ENCODE measurements at regions not wholly inside any gene's neighbourhood (a gene's known extent, or its start where the extent isn't known, plus 50 kb on each side); places are given as distances from the start of the nearest gene placed in this dataset.

DNA sequence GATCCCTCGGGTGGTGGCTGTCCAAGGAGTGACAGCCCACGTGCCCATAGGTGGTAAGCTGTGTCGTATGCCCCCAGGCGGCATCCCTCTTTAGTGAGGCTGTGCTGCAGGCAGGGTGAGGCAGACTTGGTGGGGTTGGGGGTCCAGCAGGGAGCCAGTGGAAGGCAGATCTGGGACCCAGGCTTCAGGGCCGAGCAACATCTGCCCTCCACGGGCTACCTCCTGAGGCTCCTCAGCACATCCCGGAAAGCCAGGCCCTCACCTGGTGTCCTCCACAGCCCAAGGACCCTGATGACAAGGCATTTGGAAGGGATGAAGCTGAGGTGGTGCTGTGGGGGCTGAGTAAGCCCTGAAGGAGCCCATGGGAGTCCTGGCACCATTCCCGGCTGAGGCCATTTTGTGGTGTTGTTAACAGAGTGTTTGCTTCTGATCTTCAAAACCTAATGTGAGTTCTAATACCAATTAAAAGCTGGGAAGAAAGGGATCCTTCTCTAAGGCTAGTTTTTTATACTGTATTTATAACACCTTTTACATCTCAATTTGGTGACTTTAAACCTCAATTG lies 295.8 kb upstream of the IRX2 start:
- no peak for DNase-seq (ENCODE audit: low spot score)

DNA sequence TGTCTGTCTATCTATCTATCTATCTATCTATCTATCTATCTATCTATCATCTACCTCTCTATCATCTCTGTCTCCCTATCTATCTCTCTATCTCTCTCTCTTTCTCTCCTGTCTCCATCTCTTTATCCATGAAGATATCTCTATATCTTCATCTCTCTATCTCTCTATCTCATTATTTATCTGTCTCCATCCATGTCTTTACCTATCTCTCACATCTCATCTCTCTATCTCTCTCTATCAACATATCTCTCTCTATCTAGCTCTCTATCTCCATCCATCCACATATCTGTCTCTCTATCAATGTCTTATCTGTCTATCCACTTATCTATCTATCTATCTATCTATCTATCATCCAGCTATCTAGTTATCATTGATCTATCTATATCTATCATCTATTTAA lies 292.1 kb upstream of the IRX2 start:
- DNase-seq (ENCODE audit: low spot score): no peak

DNA sequence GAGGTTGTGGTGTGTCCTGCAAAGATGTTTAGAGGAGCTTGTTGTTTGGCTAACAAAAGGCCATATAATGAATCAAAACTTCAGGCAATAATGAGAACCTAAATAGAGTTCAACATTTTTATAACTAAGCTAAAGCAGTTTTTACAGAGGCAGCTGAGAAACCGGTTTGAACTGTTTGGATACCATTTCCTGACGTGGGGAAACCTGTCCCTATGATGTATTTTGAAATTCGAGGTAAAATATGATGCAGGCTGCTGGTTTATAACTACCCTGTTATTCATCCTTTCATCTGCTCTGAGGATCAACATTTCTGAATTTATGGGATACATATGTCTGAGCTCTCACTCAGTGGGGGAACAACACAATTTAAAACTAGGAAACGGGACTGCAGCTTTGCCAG lies 289.5 kb upstream of the IRX2 start:
- no peak for DNase-seq (ENCODE audit: low spot score)

DNA sequence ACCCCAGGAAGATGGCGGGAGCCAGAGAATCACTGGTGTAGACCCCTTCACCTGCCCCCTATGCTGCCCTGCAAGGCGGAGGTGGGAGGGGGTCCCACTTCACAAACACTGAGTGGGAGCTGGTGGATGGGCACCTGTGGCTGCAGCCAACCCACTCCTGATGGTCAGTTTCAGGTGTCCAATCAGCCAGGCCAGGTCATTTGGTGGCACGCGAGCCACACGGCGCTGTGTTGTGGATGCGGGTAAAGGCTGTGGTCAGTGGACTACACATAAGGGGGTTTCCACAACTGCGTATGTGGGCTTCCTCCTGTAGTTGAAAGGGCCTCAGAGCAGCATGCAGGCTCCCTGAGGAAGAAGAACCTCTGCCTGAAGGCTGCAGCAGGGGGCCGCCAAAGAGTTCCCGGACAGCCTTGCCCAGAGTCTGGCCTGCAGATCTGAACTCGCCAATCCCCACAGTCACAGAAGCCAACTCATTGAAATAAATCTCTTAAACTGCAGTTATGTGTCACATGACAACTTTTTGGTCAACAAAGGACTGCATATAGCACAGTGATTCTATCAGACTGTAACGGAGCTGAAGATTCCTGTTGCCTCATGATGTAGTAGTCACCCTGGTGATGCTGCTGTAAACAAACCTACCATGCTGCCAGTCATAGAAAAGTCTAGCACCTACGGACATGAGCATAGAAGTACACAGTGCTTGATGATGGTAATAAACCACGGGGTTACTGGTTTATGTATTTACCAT lies 284.7 kb upstream of the IRX2 start:
- DNase-seq (ENCODE audit: low spot score): no peak

DNA sequence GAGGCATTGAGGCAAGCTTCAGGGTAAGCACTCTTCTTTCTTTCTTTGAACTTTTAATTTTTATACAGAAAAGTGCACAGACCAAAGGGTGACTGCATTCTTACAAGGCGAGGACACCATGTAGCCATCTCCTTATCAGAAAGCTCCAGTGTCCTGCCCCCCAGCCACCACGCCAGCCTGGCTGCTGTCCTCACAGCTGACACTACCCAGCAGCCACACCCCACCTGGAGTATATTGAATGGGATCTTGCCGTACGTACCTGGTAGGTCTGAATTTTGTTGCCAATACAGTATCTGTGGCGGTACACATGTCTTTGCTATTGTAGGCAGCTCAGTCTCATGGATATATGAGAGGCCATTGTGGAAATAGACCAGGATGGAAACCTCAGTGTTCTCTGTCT lies 284.0 kb upstream of the IRX2 start:
- no peak for DNase-seq (ENCODE audit: low spot score)

DNA sequence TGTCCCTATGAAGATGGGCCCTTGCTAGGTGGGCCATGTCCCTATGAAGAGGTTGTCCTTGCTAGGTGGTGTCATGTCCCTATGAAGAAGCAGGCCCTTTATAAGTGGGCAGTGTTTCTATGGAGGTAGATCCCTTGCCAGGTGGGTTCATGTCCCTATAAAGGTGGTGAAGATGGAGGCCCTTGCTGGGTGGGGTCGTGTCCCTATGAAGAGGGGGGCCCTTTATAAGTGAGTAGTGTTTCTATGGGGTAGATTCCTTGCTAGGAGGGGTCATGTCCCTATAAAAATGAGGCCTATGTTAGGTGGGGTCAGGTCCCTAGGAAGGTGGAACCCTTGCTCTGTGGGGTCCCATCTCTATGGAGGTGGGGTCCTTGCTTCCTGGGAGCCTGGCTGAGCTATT lies 283.4 kb upstream of the IRX2 start:
- no peak for DNase-seq (ENCODE audit: low spot score)

DNA sequence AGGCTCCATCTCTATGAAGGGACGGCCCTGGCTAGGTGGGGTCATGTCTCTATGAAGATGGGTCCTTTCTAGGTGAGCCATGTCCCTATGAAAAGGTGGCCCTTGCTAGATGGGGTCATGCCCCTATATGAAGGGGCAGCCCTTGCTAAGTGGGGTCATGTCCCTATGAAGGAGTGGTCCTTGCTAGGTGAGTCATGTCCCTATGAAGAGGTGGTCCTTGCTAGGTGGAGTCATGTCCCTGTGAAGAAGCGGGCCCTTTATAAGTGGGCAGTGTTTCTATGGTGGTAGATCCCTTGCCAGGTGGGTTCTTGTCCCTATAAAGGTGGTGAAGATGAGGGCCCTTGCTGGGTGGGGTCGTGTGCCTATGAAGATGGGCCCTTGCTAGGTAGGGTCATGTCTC lies 283.0 kb upstream of the IRX2 start:
- DNase-seq (ENCODE audit: low spot score): no peak

DNA sequence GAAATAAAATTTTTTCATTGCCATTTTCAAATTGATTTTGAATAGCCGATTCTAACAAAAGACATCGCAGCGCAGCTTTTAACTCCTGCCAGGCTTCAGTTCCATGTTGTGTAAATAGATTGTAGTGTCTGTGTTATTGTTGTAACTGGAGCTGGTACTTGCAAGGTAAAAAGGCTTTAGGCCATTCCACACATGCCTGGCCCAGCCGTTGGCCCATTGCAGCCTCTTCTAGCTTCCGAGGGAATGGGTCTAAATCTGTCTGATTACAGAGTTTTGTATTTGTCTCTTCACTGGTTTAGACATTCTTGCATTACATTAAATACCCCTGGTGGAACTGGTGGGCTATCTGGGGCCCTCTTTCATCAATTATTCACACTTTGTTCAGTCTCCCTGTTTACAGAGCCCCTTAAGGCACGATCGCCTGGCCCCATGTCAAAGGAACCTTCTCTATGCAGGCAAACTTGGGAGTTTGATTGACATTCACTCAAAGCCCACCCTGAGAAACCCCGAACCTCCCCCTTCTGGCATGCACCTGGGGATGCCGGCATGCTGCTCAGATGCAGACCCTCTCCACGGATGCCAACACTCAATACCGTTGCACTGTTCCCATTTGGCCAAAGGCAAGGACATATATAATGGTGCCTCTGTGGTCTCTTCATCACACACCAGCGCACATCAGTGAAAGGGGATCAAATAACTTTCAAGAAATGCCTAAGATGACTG lies 281.7 kb upstream of the IRX2 start:
- no peak for DNase-seq (ENCODE audit: low spot score)

DNA sequence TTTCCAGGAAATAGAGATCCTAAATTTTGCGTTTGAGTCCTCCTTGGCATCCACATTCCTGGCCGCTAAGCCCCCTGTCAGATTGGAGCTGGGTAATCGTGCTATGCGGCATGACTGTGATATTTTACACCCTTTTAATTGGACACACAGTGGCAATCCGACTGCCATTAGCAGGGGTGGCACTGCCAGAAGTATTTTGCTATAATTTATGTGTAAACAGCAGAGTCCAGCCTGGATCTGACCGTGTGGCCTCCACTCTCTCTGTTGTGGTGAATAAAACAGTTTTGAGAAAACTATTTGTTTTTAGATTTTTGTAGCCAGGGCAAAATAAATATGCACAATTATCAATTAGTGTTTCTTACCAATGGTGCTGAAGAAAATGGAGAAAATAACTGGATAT lies 281.0 kb upstream of the IRX2 start:
- no peak for DNase-seq (ENCODE audit: low spot score)

DNA sequence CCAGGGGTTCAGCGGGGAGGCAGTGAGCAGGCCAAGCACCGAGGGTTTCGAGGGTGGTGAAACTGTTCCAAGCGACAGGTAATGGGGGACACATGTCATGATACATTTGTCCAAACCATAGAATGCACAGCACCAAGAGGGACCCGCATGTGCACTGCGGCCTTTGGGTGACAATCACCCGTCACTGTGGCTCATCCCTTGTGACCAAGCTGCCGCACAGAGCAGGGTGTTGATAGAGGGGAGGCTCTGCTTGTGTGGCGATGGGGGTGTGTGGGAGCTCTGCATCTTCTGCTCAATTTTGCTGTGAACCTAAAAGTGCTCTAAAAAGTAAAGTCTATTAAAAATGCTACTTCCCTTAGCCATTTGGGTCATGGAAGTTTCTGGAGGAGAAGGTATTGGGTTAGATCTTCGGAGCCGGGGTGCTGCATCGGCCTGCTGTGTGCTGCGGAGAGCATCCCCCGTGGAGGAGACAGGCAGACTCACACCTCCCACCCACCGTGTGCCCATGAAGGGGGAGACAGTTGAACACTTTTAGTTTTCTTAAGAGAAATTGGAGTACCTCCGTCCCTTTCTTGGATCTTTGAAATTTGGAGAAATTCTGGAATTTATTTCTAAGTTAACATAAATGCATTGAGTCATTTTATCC lies 280.4 kb upstream of the IRX2 start:
- DNase-seq (ENCODE audit: low spot score): no peak

DNA sequence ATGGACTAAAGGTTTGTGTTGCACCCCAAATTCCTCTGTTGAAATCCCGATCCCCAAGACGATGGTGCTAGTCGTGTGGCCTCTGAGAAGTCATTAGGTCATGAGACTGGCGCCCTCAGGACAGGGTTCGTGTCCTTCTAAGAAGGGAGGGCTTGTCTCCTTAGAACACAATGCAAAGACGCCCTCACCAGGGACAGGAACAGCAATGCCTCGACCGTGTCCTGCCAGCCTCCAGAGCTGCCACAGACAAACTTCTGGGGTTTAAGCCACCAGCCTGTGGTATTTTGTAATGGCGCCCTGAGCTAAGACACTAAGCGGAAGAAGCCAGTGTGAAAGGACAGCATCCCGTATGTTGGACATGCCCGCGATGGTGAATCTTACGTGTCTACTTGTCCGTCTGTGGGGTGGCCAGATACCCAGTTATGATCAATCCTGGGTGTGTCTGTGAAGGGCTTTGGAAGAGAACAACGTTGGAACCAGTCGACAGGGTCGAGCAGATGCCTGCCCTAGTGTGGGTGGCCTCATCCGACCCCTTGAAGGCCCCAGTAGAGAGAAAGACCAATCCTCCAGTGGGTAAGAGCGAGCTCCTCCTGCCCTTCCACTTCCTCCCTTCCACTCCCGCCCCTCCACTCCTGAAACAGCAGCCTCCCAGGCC lies 279.2 kb upstream of the IRX2 start:
- no peak for DNase-seq (ENCODE audit: low spot score)

DNA sequence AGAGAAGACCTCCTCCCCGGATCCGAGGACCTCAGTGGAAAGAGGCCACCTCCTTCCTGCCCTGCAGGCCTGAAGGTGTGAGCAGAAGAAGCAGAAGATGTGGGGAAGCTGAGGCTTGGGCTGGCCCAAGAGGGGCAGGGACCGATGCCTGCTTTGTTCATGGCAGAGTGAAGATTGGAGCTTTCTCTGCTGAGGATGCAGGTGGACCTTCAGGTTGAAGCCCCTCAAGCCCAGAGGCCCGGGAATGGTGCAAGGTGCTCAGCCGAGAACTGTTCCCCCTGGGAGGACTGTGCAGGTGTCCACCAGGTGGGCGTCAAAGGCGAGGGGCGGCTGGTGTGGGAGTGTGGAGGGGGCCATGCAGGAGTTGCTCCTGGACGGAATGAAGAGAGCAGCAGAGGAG lies 277.9 kb upstream of the IRX2 start:
- no peak for DNase-seq (ENCODE audit: low spot score)

DNA sequence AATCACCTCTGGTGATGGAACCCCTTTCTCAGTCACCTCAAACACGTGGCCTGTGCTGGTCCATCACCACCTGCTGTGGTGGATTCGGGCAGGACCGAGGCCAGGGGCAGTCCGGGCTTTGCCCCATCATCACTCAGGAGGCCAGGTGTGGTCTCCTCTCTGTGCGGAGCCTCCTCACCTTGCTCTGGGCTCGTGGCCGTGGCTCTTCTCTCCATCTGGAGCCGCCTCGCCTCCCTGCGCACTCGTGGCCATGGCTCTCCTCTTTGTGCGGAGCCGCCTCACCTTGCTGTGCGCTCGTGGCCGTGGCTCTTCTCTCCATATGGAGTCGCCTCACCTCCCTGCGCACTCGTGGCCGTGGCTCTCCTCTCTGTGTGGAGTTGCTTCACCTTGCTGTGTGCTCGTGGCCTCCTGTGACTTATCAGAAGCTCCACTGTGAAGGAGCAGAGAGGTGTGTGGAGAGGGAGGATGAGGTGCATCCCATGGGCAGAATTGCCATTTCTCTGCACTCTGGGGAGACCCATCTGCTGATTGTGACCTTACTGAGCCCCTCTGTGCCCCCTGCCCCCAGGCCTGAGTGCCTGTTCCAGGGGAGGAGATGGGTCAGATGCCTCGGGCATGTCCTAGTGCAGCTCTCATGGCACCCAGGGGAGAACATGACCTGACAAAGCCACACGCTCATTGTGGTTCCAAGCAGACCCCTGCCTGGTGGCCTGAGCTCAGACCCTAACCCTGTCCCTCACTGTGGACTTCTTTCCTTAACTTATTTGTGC lies 276.6 kb upstream of the IRX2 start:
- no peak for DNase-seq (ENCODE audit: low spot score)

DNA sequence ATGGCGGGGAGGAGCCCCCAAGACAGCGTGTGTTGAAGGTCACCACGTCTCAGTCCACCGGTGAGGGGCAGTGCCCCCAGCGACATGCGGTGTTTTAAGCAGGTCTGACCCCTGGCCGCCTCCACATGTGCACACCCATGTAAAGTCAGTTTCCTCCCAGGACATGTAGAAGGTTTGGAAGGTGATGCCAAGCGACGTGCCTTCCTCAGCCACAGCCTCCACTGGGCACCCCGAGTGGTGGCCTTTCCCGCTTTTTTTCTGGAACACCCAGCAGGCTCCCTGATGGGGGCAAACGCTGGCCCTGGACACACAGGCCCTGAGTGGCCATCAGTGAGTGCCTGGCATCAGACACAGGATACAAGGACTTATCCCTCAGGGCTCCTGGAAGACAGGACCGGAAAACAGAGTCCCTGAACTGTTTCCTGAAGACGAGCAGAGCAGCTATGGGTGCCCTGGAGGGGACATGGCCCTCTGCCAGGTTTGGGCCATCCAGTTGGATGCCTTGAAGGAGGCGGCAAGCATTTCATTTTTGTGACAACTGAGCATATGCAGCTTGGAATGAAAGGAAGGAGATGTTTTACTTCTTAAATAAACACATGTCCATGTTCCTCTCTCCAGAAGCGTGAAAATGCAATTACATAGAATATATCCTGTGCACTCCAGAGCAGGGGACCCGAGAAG lies 275.8 kb upstream of the IRX2 start:
- no peak for DNase-seq (ENCODE audit: low spot score)

DNA sequence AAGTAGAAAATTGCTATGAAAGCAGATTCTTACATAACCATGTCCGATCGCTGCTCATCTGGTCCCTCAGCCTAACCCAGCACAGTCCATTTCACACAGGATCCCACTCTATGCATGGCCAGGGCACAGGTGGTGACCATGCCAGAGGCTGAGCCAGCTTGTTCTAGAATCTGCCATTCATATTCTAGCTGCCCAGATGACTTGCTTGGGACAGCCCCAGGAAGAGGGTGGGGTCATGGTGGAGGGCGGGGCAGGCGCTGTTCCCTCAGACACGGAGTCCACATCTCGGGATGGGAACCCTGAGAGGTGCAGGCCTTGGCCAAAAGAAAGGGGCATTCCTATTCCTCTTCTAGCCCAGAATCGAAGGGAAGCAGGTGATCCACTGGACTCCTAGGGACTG lies 275.2 kb upstream of the IRX2 start:
- no peak for DNase-seq (ENCODE audit: low spot score)

DNA sequence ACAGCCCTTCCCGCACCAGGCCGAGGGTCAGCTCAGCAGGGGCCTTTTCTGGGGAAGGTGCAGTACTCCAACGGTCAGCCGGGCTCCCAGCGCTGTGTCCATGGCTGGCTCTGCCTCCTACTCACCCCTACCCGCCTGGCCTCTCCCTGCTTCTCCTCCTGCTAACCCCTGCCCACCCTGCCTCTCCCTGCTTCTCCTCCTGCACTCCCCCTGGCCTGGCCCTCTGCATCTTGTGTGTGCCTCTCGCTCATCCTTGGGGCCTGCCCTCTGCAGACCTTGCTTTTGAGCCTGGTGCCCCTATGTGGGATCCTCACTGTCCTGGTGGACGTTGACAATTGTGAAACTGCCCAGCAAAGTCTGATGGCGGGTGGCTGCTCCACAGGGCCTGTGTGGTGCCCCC lies 274.6 kb upstream of the IRX2 start:
- no peak for DNase-seq (ENCODE audit: low spot score)

DNA sequence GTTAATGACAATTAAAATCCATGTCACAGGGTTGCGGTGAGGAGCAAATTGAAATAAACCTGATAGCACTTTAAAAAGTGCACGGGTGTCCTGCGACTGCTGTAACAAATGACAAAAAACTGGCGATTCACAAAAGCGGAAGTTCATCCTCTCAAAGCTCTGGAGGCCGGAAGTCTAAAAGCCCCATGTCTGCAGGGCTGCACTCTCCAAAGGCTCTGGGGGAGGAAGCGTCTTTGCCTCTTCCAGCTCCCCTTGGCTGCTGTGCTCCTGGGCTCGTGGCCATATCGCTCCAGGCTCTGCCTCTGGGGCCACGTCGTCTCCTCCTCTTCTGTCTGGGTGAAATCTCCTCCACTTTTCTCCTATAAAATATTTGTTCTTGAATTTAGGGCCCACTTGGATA lies 273.9 kb upstream of the IRX2 start:
- DNase-seq (ENCODE audit: low spot score): no peak

DNA sequence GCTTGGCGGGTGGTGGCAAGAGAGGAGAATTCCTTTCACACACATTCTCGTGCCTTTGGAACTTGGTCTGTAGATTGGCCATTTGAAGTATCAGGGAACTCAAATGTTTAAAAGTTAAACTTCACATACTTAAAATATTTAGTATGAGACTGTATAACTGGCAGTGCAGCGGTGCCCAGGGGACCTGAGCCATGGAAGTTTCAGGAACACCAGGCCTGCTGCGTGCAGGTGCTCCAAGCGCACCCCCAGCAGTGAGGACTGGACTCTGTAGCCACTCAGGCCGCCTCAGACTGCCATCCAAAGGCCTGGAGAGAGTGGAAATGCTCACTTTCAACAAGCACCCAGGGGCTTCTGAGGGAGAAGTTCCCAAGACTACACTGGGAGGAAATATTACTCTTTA lies 273.5 kb upstream of the IRX2 start:
- no peak for DNase-seq (ENCODE audit: low spot score)

DNA sequence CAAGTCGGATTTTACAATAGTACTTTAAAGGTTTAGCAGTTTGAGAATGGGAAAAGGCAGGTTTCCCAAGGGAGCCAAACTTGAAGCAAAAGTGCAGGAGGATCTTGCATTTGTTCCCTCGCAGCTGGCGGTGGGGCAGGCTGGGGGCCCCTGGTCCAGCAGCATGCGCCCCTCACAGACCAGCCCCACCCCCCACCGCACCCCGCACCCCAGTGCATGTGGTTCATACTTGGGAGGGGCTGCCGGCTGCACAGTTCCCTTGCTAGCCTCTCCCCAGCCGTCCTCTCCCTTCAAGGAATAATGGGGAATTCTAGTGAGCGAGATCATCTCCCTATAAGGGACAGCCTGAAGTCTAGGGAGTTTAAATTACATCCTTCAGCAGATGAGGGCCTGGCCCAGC lies 273.1 kb upstream of the IRX2 start:
- no peak for DNase-seq (ENCODE audit: low spot score)

DNA sequence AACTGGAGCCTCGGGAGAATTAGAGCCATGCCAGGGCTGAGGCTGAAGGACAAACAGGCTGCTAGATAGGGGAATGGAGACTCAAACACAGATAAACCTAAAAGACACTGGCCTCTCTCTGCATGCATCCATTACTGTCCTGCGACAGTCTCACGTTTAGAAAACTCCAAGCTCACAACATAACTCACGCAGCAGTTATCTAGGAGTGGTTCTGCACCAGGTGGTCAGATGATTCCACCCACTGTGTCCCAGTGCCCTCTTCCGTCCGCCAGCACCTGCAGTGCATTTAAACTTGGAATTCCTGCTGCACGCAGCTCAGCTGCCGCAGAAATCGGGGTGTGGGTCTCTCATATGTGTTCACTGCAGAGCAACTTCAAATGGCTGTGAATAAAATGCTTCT lies 272.6 kb upstream of the IRX2 start:
- DNase-seq (ENCODE audit: low spot score): no peak

DNA sequence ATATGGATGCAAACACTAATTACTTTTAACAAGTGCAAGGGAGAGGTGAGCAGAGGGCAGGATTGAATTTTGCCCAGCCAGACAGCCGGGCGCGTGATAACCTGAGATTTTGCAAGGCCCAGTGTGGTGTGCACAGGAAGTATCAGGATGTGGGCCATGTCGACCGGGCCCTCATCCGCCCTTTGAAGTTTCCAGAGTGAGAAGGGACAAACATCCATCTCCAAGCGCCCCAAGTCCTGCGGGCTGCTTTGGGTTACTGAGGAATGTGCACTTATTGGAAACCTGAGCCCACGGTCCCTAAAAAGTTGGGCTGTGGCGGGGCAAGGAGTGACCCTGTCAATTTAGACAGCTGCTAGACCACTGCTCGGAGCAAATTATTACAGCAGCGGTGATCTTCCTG lies 272.2 kb upstream of the IRX2 start:
- DNase-seq (ENCODE audit: low spot score): no peak

Measured in H4 (cell line).